IMR-90 (cell line): ENCODE measurements at regions not wholly inside any gene's neighbourhood (a gene's known extent, or its start where the extent isn't known, plus 50 kb on each side); places are given as distances from the start of the nearest gene placed in this dataset.

Source experiments
- ATAC-seq: fragments of 200-7000 bp; cut with Tn5 transposase; 2 replicates; pipeline ENCODE4 v1.9.1; 2020; ENCODE audit warnings: low read depth, mild to moderate bottlenecking, moderate library complexity
- BruUV-seq: library from RNA; stranded (reverse); fragments of 400-500 nt; replicated peaks from 2 replicates; lab custom pipeline; 2021; lab: Mats Ljungman, UMichigan
- CTCF ChIA-PET: fragments of 300-600 bp; formaldehyde crosslinking; extraction: SDS; loops from one replicate; lab custom pipeline; 2021; ENCODE audit warnings: antibody characterized with exemption; lab: Yijun Ruan, JAX
- POLR2A ChIA-PET: fragments of 300-600 bp; sonication (Branson Sonifier 250); formaldehyde crosslinking; loops from one replicate; lab custom pipeline; 2022; ENCODE audit warnings: antibody characterized with exemption; ENCODE audit not compliant: unreplicated experiment; lab: Charles Lee
- DNase-seq: peaks from one replicate; pipeline ENCODE4 v3.0.0; 2013
- H2AFZ ChIP-seq: replicated peaks from 2 replicates; pipeline ENCODE3; 2013; ENCODE audit warnings: low read length, mild to moderate bottlenecking; ENCODE audit not compliant: poor library complexity
- H2AK5ac ChIP-seq: 2 replicates; pipeline ENCODE4 v1.6.1; 2013; ENCODE audit warnings: low read depth, low read length, inconsistent platforms
- H2AK9ac ChIP-seq: replicated peaks from 2 replicates; pipeline ENCODE3; 2013; ENCODE audit warnings: mild to moderate bottlenecking, low read depth, low read length, moderate library complexity; ENCODE audit not compliant: poor library complexity
- H2BK120ac ChIP-seq: 2 replicates; pipeline ENCODE4 v1.6.1; 2013; ENCODE audit warnings: low read depth, low read length, inconsistent platforms
- H2BK15ac ChIP-seq: 3 replicates; pipeline ENCODE4 v1.6.1; 2013; ENCODE audit warnings: low read depth, low read length, inconsistent platforms
- H2BK20ac ChIP-seq: 2 replicates; pipeline ENCODE4 v1.6.1; 2013; ENCODE audit warnings: low read depth, mild to moderate bottlenecking, inconsistent platforms, low read length, moderate library complexity
- H2BK5ac ChIP-seq: 2 replicates; pipeline ENCODE4 v1.6.1; 2013; ENCODE audit warnings: mild to moderate bottlenecking, low read depth, low read length, inconsistent platforms; ENCODE audit not compliant: poor library complexity, severe bottlenecking
- H3K14ac ChIP-seq: replicated peaks from 2 replicates; pipeline ENCODE4 v1.6.1; 2013; ENCODE audit warnings: low read depth, low read length, inconsistent platforms
- H3K18ac ChIP-seq: 2 replicates; pipeline ENCODE4 v1.6.1; 2013; ENCODE audit warnings: low read depth, low read length, control low read depth
- H3K23ac ChIP-seq: 2 replicates; pipeline ENCODE4 v1.6.1; 2013; ENCODE audit warnings: low read depth, low read length, inconsistent platforms
- H3K27ac ChIP-seq: 2 replicates; pipeline ENCODE4 v1.5.1; 2013; ENCODE audit warnings: mild to moderate bottlenecking, control low read depth, low read length; ENCODE audit not compliant: insufficient read depth
- H3K27me3 ChIP-seq: 2 replicates; pipeline ENCODE4 v1.6.1; 2013; ENCODE audit warnings: low read length; ENCODE audit not compliant: control insufficient read depth, insufficient read depth
- H3K36me3 ChIP-seq: 2 replicates; pipeline ENCODE4 v1.6.1; 2013; ENCODE audit warnings: low read length, mixed read lengths; ENCODE audit not compliant: control insufficient read depth, insufficient read depth
- H3K4ac ChIP-seq: 2 replicates; pipeline ENCODE4 v1.6.1; 2013; ENCODE audit warnings: low read depth, low read length, inconsistent platforms
- H3K4me1 ChIP-seq: 2 replicates; pipeline ENCODE4 v1.6.1; 2013; ENCODE audit warnings: low read length, mixed read lengths; ENCODE audit not compliant: control insufficient read depth, insufficient read depth
- H3K4me2 ChIP-seq: 2 replicates; pipeline ENCODE4 v1.6.1; 2013; ENCODE audit warnings: low read depth, mild to moderate bottlenecking, control low read depth, low read length, moderate library complexity
- H3K4me3 ChIP-seq: 2 replicates; pipeline ENCODE4 v1.5.1; 2013; ENCODE audit warnings: low read depth, mild to moderate bottlenecking, control low read depth, low read length, moderate library complexity; ENCODE audit not compliant: insufficient read depth
- H3K56ac ChIP-seq: 2 replicates; pipeline ENCODE4 v1.6.1; 2013; ENCODE audit warnings: low read length, inconsistent platforms; ENCODE audit not compliant: insufficient read depth; ENCODE audit errors: extremely low read depth
- H3K79me1 ChIP-seq, 2 experiments: 2 replicates each; pipeline ENCODE4 v1.6.1; 2013; ENCODE audit warnings: low read length in 2 of 2, inconsistent platforms in 1 of 2, low read depth in 1 of 2
- H3K9ac ChIP-seq: 2 replicates; pipeline ENCODE4 v1.6.1; 2013; ENCODE audit warnings: low read depth, low read length, control low read depth
- H3K9me1 ChIP-seq: 2 replicates; pipeline ENCODE4 v1.6.1; 2013; ENCODE audit warnings: low read length, inconsistent platforms; ENCODE audit not compliant: insufficient read depth
- H3K9me3 ChIP-seq: 2 replicates; pipeline ENCODE4 v1.6.1; 2013; ENCODE audit warnings: low read length; ENCODE audit not compliant: control insufficient read depth, insufficient read depth
- H4K20me1 ChIP-seq: 2 replicates; pipeline ENCODE4 v1.6.1; 2013; ENCODE audit warnings: low read length, inconsistent platforms; ENCODE audit not compliant: insufficient read depth
- H4K5ac ChIP-seq: 2 replicates; pipeline ENCODE4 v1.6.1; 2013; ENCODE audit warnings: mild to moderate bottlenecking, low read depth, low read length, control low read depth
- H4K8ac ChIP-seq, 2 experiments: 2 replicates each; pipeline ENCODE4 v1.6.1; 2013; ENCODE audit warnings: low read depth in 2 of 2, low read length in 2 of 2, control low read depth in 1 of 2, inconsistent platforms in 1 of 2
- H4K91ac ChIP-seq: 2 replicates; pipeline ENCODE4 v1.6.1; 2013; ENCODE audit warnings: low read depth, low read length, inconsistent platforms; ENCODE audit not compliant: insufficient read depth
- CHD1 ChIP-seq: IDR thresholded peaks from 2 replicates; pipeline ENCODE4 v1.6.1; 2012; ENCODE audit warnings: low read depth, low read length, improper control_type of control experiment
- MAFK ChIP-seq: IDR thresholded peaks from 2 replicates; pipeline ENCODE4 v1.6.1; 2012; ENCODE audit warnings: low read depth, low read length, improper control_type of control experiment
- WGBS, 2 experiments: methylation state at CpG; one replicate each; pipeline versions ENCODE4 v1.1.5 to v1.1.7; 2013; ENCODE audit warnings: missing lambda C conversion rate in 2 of 2; ENCODE audit not compliant: insufficient read length in 1 of 2; ENCODE audit errors: extremely low coverage in 2 of 2; 5-methylcytosine and 5-hydroxymethylcytosine counted together
- dilution Hi-C: fragments of 300-500 bp; cut with HindIII; formaldehyde crosslinking; loops from one replicate; pipeline ENCODE4 v1.14.3; 2018; ENCODE audit warnings: low sequenced_read_pairs; ENCODE audit not compliant: unreplicated experiment
- in situ Hi-C: fragments of 300-500 bp; cut with MboI; formaldehyde crosslinking; loops from 3 replicates; pipeline ENCODE4 v1.14.3; 2019; ENCODE audit warnings: low sequenced_read_pairs, inconsistent platforms, mixed read lengths
- intact Hi-C: fragments of 100-400 bp; cut with micrococcal nuclease; formaldehyde crosslinking; loops from 2 replicates; pipeline ENCODE4 v1.10.0; 2022
- TF ChIP-seq, protein P1 (sequence below): conservative IDR thresholded peaks from 2 replicates; pipeline ENCODE4 v1.5.1; 2012; ENCODE audit warnings: mild to moderate bottlenecking, low read depth, low read length, improper control_type of control experiment

DNA sequence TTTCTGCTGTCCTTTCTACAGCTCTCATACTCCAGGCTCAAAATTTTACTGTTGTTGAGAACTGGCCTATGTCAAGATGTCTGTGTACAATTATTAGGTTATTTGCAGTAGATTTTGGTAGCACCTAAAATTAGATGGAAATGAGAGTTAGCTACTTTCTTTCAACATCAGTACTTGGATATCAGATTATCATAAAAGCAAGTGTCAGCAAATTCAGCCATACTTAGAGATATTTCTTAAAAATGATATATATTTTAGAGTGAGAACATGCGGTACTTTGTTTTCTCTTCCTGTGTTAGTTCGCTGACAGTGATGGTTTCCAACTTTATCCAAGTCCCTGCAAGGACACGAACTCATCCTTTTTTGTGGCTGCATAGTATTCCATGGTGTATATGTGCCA is 351.8 kb upstream of the LRRC7 start:
- H2AK9ac ChIP-seq, result no peak overlapping the region
- H3K14ac ChIP-seq, result no peak overlapping the region
- no peak overlapping the region for H3K27ac ChIP-seq
- H4K20me1 ChIP-seq, result no peaks in the 10 kb centered on the region
- H4K5ac ChIP-seq, result no peak overlapping the region
- H3K9me1 ChIP-seq, result no peaks in the 10 kb centered on the region
- no peak overlapping the region for H3K56ac ChIP-seq
- WGBS, 2 experiments, result no CpG with 5 or more reads among the region's 3 CpGs
- no peak overlapping the region for H2BK120ac ChIP-seq
- CTCF ChIA-PET, result interaction anchor here (0.6 kb wide), 1 partner anchor 261 kb away, joined by 3 read pairs; no protein-coding TSS in a partner anchor
- H3K79me1 ChIP-seq, result no peaks in the 10 kb centered on the region
- ATAC-seq (no peak), DNase-seq (no peak)
- H3K9ac ChIP-seq, result no peak overlapping the region
- no peak overlapping the region for H3K18ac ChIP-seq
- no peaks in the 10 kb centered on the region for H3K4me1 ChIP-seq
- no peak overlapping the region for H4K91ac ChIP-seq
- H2BK15ac ChIP-seq, result no peak overlapping the region
- H3K4me3 ChIP-seq, result no peak overlapping the region
- H2AK5ac ChIP-seq, result no peak overlapping the region
- peak; percentile 78 for TF ChIP-seq MAFK
- TF ChIP-seq, protein P1, sequence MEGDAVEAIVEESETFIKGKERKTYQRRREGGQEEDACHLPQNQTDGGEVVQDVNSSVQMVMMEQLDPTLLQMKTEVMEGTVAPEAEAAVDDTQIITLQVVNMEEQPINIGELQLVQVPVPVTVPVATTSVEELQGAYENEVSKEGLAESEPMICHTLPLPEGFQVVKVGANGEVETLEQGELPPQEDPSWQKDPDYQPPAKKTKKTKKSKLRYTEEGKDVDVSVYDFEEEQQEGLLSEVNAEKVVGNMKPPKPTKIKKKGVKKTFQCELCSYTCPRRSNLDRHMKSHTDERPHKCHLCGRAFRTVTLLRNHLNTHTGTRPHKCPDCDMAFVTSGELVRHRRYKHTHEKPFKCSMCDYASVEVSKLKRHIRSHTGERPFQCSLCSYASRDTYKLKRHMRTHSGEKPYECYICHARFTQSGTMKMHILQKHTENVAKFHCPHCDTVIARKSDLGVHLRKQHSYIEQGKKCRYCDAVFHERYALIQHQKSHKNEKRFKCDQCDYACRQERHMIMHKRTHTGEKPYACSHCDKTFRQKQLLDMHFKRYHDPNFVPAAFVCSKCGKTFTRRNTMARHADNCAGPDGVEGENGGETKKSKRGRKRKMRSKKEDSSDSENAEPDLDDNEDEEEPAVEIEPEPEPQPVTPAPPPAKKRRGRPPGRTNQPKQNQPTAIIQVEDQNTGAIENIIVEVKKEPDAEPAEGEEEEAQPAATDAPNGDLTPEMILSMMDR, result no peak
- TF ChIP-seq CHD1, result no peak
- POLR2A ChIA-PET, result no interaction called here
- no peaks in the 10 kb centered on the region for H3K9me3 ChIP-seq
- H3K27me3 ChIP-seq, result no peaks in the 10 kb centered on the region
- H3K4ac ChIP-seq, result no peak overlapping the region
- no peak overlapping the region for H3K4me2 ChIP-seq
- dilution Hi-C loops, result no loop called here
- H3K23ac ChIP-seq, result no peak overlapping the region
- H2BK20ac ChIP-seq, result no peak overlapping the region
- H2BK5ac ChIP-seq, result no peak overlapping the region
- intact Hi-C loops, result no loop called here
- in situ Hi-C loops, result no loop called here
- no peak overlapping the region for H4K8ac ChIP-seq
- no peaks in the 10 kb centered on the region for H3K36me3 ChIP-seq
- H2AFZ ChIP-seq, result no peak overlapping the region
- no TSS peak for BruUV-seq
